Urothelium cell line (cell line): ENCODE measurements at regions not wholly inside any gene's neighbourhood (a gene's known extent, or its start where the extent isn't known, plus 50 kb on each side); places are given as distances from the start of the nearest gene placed in this dataset.
"Not testable (repeated sequence)": the region's sequence is repeated elsewhere in the genome, so short reads cannot be mapped to it uniquely, and the experiment has no call there.

Source experiments
- DNase-seq: peaks from one replicate; pipeline ENCODE4 v3.0.0; 2011; ENCODE audit warnings: low spot score, mixed read lengths
- FAIRE-seq: peaks from 2 replicates; lab custom pipeline; 2011; peaks lifted over from hg19 to GRCh38; lab: Jason Lieb, UNC

- FAIRE-seq (no peak), DNase-seq (no peak)
Observed at GRCh38 chr20:43404878-43405277, 52.8 kb upstream of the SRSF6 start.

- not testable (repeated sequence) for FAIRE-seq, DNase-seq
Observed at GRCh38 chr20:43400882-43401281, 56.8 kb upstream of the SRSF6 start.

GRCh38 chr20:43398676-43399324, 58.9 kb upstream of the SRSF6 start:
- DNase-seq: no peak
- FAIRE-seq: no peak

GRCh38 chr20:43397147-43397546, 60.5 kb upstream of the SRSF6 start:
- FAIRE-seq (no peak), DNase-seq (no peak)

- FAIRE-seq: no peak
- DNase-seq: no peak
Observed at GRCh38 chr20:43393052-43393451, 64.6 kb upstream of the SRSF6 start.

GRCh38 chr20:43392561-43392960, 65.1 kb upstream of the SRSF6 start:
- no peak for DNase-seq
- no peak for FAIRE-seq

GRCh38 chr20:43389839-43390626, 67.7 kb upstream of the SRSF6 start:
- FAIRE-seq (no peak), DNase-seq (peak; percentile 48)

GRCh38 chr20:43389211-43389610, 68.5 kb upstream of the SRSF6 start:
- FAIRE-seq (no peak), DNase-seq (no peak)

GRCh38 chr20:43388268-43389002, 69.3 kb upstream of the SRSF6 start:
- no peak for FAIRE-seq
- DNase-seq: no peak

GRCh38 chr20:43387737-43388136, 70.0 kb upstream of the SRSF6 start:
- no peak for DNase-seq

GRCh38 chr20:43386878-43387277, 70.8 kb upstream of the SRSF6 start:
- DNase-seq (no peak), FAIRE-seq (no peak)

More at GRCh38 chr20:43387737-43388136, 70.0 kb upstream of the SRSF6 start:
- FAIRE-seq: no peak

- FAIRE-seq: no peak
- no peak for DNase-seq
Observed at GRCh38 chr20:43385914-43386313, 71.8 kb upstream of the SRSF6 start.

GRCh38 chr20:43384101-43384940, 73.4 kb upstream of the SRSF6 start:
- no peak for FAIRE-seq
- DNase-seq: no peak

- FAIRE-seq: no peak
Observed at GRCh38 chr20:43383026-43383795, 74.5 kb upstream of the SRSF6 start.

GRCh38 chr20:43382135-43382534, 75.6 kb upstream of the SRSF6 start:
- DNase-seq, FAIRE-seq: not testable (repeated sequence)

More at GRCh38 chr20:43383026-43383795, 74.5 kb upstream of the SRSF6 start:
- DNase-seq: no peak

GRCh38 chr20:43381533-43381932, 76.2 kb upstream of the SRSF6 start:
- not testable (repeated sequence) for DNase-seq, FAIRE-seq

GRCh38 chr20:43379239-43379917, 78.3 kb upstream of the SRSF6 start:
- FAIRE-seq (peak; percentile 86), DNase-seq (peak; percentile 91)

GRCh38 chr20:43376831-43377230, 80.9 kb upstream of the SRSF6 start:
- FAIRE-seq: no peak

GRCh38 chr20:43375591-43375990, 82.1 kb upstream of the SRSF6 start:
- no peak for DNase-seq
- no peak for FAIRE-seq

More at GRCh38 chr20:43376831-43377230, 80.9 kb upstream of the SRSF6 start:
- DNase-seq: no peak
